Epithelial cell of prostate (primary cell): ENCODE measurements at regions not wholly inside any gene's neighbourhood (a gene's known extent, or its start where the extent isn't known, plus 50 kb on each side); places are given as distances from the start of the nearest gene placed in this dataset.

Experiments
- DNase-seq: peaks from one replicate; pipeline ENCODE4 v3.0.0-alpha.2; 2011; ENCODE audit warnings: low read depth, low spot score
- H3K27ac ChIP-seq: fragments of 450-650 bp; 2 replicates; pipeline ENCODE4 v1.5.1; 2017; ENCODE audit warnings: mild to moderate bottlenecking

GRCh38 chr10:125362950-125363349 lies 202.6 kb upstream of the CTBP2 start:
- H3K27ac ChIP-seq = no peak overlapping the region
- no peak for DNase-seq

GRCh38 chr10:125359401-125359800 lies 199.0 kb upstream of the CTBP2 start:
- H3K27ac ChIP-seq = no peak overlapping the region
- no peak for DNase-seq

- no peak overlapping the region for H3K27ac ChIP-seq
- no peak for DNase-seq
Measured at GRCh38 chr10:125355657-125356056, 195.3 kb upstream of the CTBP2 start.

GRCh38 chr10:125350519-125350918 lies 190.2 kb upstream of the CTBP2 start:
- no peak overlapping the region for H3K27ac ChIP-seq
- DNase-seq = no peak

- H3K27ac ChIP-seq = no peak overlapping the region
- DNase-seq = no peak
Measured at GRCh38 chr10:125348536-125348935, 188.2 kb upstream of the CTBP2 start.

GRCh38 chr10:125344573-125345171 lies 184.3 kb upstream of the CTBP2 start:
- H3K27ac ChIP-seq = no peak overlapping the region
- DNase-seq = no peak

- H3K27ac ChIP-seq = no peak overlapping the region
- DNase-seq = no peak
Measured at GRCh38 chr10:125343983-125344382, 183.6 kb upstream of the CTBP2 start.

- no peak for DNase-seq
- H3K27ac ChIP-seq = no peak overlapping the region
Measured at GRCh38 chr10:125343118-125343925, 183.0 kb upstream of the CTBP2 start.

GRCh38 chr10:125341611-125342010 lies 181.2 kb upstream of the CTBP2 start:
- no peak for DNase-seq
- no peak overlapping the region for H3K27ac ChIP-seq

GRCh38 chr10:125340903-125341302 lies 180.5 kb upstream of the CTBP2 start:
- H3K27ac ChIP-seq = no peak overlapping the region
- DNase-seq = no peak

- no peak for DNase-seq
- H3K27ac ChIP-seq = no peak overlapping the region
Measured at GRCh38 chr10:125337510-125337909, 177.1 kb upstream of the CTBP2 start.

- H3K27ac ChIP-seq = no peak overlapping the region
- no peak for DNase-seq
Measured at GRCh38 chr10:125334545-125334944, 174.2 kb upstream of the CTBP2 start.

GRCh38 chr10:125333769-125334168 lies 173.4 kb upstream of the CTBP2 start:
- no peak for DNase-seq
- H3K27ac ChIP-seq = no peak overlapping the region

GRCh38 chr10:125333209-125333591 lies 172.8 kb upstream of the CTBP2 start:
- no peak overlapping the region for H3K27ac ChIP-seq
- DNase-seq = no peak

- no peak for DNase-seq
- no peak overlapping the region for H3K27ac ChIP-seq
Measured at GRCh38 chr10:125332548-125333208, 172.3 kb upstream of the CTBP2 start.

- no peak for DNase-seq
- H3K27ac ChIP-seq = no peak overlapping the region
Measured at GRCh38 chr10:125331056-125331455, 170.7 kb upstream of the CTBP2 start.

- no peak for DNase-seq
- no peak overlapping the region for H3K27ac ChIP-seq
Measured at GRCh38 chr10:125329056-125329455, 168.7 kb upstream of the CTBP2 start.

- no peak overlapping the region for H3K27ac ChIP-seq
- DNase-seq = no peak
Measured at GRCh38 chr10:125325326-125325725, 165.0 kb upstream of the CTBP2 start.

- H3K27ac ChIP-seq = no peak overlapping the region
- DNase-seq = no peak
Measured at GRCh38 chr10:125316436-125316835, 156.1 kb upstream of the CTBP2 start.

- DNase-seq = no peak
- no peak overlapping the region for H3K27ac ChIP-seq
Measured at GRCh38 chr10:125300937-125301336, 140.6 kb upstream of the CTBP2 start.

- no peak for DNase-seq
- H3K27ac ChIP-seq = no peak overlapping the region
Measured at GRCh38 chr10:125299461-125299860, 139.1 kb upstream of the CTBP2 start.
